WTC11 (cell line): ENCODE measurements at regions not wholly inside any gene's neighbourhood (a gene's known extent, or its start where the extent isn't known, plus 50 kb on each side); places are given as distances from the start of the nearest gene placed in this dataset.

Experiments used
- ATAC-seq: fragments of 200-7000 bp; cut with Tn5 transposase; 2 replicates; pipeline ENCODE4 v1.10.0; 2021; ENCODE audit warnings: mild to moderate bottlenecking, moderate library complexity
- CTCF ChIA-PET: fragments of 300-600 bp; sonication (Branson Sonifier 250); formaldehyde crosslinking; loops from one replicate; lab custom pipeline; 2021; ENCODE audit warnings: antibody characterized with exemption; lab: Charles Lee
- POLR2A ChIA-PET: fragments of 350-600 bp; sonication (Branson Sonifier 250); formaldehyde crosslinking; loops from one replicate; lab custom pipeline; 2021; ENCODE audit warnings: antibody characterized with exemption; lab: Charles Lee
- DNase-seq: peaks from one replicate; pipeline ENCODE4 v3.0.0; 2021; ENCODE audit warnings: low spot score
- H3K27ac Mint-ChIP-seq: 2 replicates; pipeline ENCODE4 v1.8.0; 2021; ENCODE audit warnings: mixed read lengths
- H3K27me3 Mint-ChIP-seq: 2 replicates; pipeline ENCODE4 v1.8.0; 2021; ENCODE audit warnings: low read depth, mild to moderate bottlenecking, moderate library complexity, mixed read lengths
- H3K36me3 Mint-ChIP-seq: 2 replicates; pipeline ENCODE4 v1.8.0; 2021; ENCODE audit warnings: mixed read lengths
- H3K4me1 Mint-ChIP-seq: 2 replicates; pipeline ENCODE4 v1.8.0; 2022; ENCODE audit warnings: mixed read lengths
- H3K4me3 Mint-ChIP-seq: 2 replicates; pipeline ENCODE4 v1.8.0; 2021; ENCODE audit warnings: mild to moderate bottlenecking, moderate library complexity, mixed read lengths
- H3K9me3 Mint-ChIP-seq: 2 replicates; pipeline ENCODE4 v1.8.0; 2021; ENCODE audit warnings: mixed read lengths
- ATF1 ChIP-seq: sonication (generic); formaldehyde crosslinking; IDR thresholded peaks from 2 replicates; pipeline ENCODE4 v1.8.1; 2023; ENCODE audit warnings: mild to moderate bottlenecking, moderate library complexity, missing genetic modification reagents
- E2F4 ChIP-seq: sonication (generic); formaldehyde crosslinking; IDR thresholded peaks from 2 replicates; pipeline ENCODE4 v1.8.1; 2022; ENCODE audit warnings: low read depth, mild to moderate bottlenecking, moderate library complexity, missing genetic modification reagents, borderline replicate concordance
- FOXK1 ChIP-seq: sonication (generic); formaldehyde crosslinking; IDR thresholded peaks from 2 replicates; pipeline ENCODE4 v1.8.0; 2022; ENCODE audit warnings: mild to moderate bottlenecking, moderate library complexity, missing genetic modification reagents
- JAZF1 ChIP-seq: fragments of 250-450 bp; sonication (Bioruptor Pico); IDR thresholded peaks from 2 replicates; pipeline ENCODE4 v1.9.0; 2021; ENCODE audit warnings: moderate library complexity, mild to moderate bottlenecking, inconsistent platforms
- KAT7 ChIP-seq: sonication (generic); formaldehyde crosslinking; IDR thresholded peaks from 2 replicates; pipeline ENCODE4 v1.8.1; 2023; ENCODE audit warnings: missing genetic modification reagents, mild to moderate bottlenecking, borderline replicate concordance
- MXD4 ChIP-seq: fragments of 250-450 bp; sonication (Bioruptor Pico); IDR thresholded peaks from 2 replicates; pipeline ENCODE4 v1.8.0; 2021; ENCODE audit warnings: mild to moderate bottlenecking, moderate library complexity, borderline replicate concordance
- NFATC4 ChIP-seq: fragments of 250-450 bp; sonication (Bioruptor Pico); IDR thresholded peaks from 2 replicates; pipeline ENCODE4 v1.9.0; 2021; ENCODE audit warnings: mild to moderate bottlenecking
- PRRX2 ChIP-seq: fragments of 250-450 bp; sonication (Bioruptor Pico); IDR thresholded peaks from 2 replicates; pipeline ENCODE4 v1.8.0; 2021; ENCODE audit warnings: mild to moderate bottlenecking
- RELA ChIP-seq: sonication (generic); formaldehyde crosslinking; IDR thresholded peaks from 2 replicates; pipeline ENCODE4 v1.8.1; 2022; ENCODE audit warnings: missing genetic modification reagents, mild to moderate bottlenecking, borderline replicate concordance
- SMAD3 ChIP-seq: sonication (generic); formaldehyde crosslinking; IDR thresholded peaks from 2 replicates; pipeline ENCODE4 v1.8.0; 2022; ENCODE audit warnings: missing genetic modification reagents, mild to moderate bottlenecking, borderline replicate concordance
- TCF7 ChIP-seq: sonication (generic); formaldehyde crosslinking; IDR thresholded peaks from 2 replicates; pipeline ENCODE4 v1.8.0; 2022; ENCODE audit warnings: mild to moderate bottlenecking, low read depth, missing genetic modification reagents, moderate library complexity
- USF1 ChIP-seq: sonication (generic); formaldehyde crosslinking; IDR thresholded peaks from 2 replicates; pipeline ENCODE4 v1.8.0; 2022; ENCODE audit warnings: mild to moderate bottlenecking, missing genetic modification reagents
- TF ChIP-seq, protein P1 (sequence below): sonication (generic); formaldehyde crosslinking; IDR thresholded peaks from 2 replicates; pipeline ENCODE4 v1.8.0; 2022; ENCODE audit warnings: mild to moderate bottlenecking, missing genetic modification reagents
- TF ChIP-seq, protein P2 (sequence below): sonication (generic); formaldehyde crosslinking; IDR thresholded peaks from 2 replicates; pipeline ENCODE4 v1.8.1; 2023; ENCODE audit warnings: mild to moderate bottlenecking, missing genetic modification reagents, borderline replicate concordance
- TF ChIP-seq, protein P3 (sequence below): sonication (generic); formaldehyde crosslinking; IDR thresholded peaks from 2 replicates; pipeline ENCODE4 v1.8.1; 2023; ENCODE audit warnings: mild to moderate bottlenecking, moderate library complexity, missing genetic modification reagents
- TF ChIP-seq, protein P4 (sequence below): sonication (generic); formaldehyde crosslinking; IDR thresholded peaks from 2 replicates; pipeline ENCODE4 v1.8.0; 2023; ENCODE audit warnings: mild to moderate bottlenecking, missing genetic modification reagents

DNA sequence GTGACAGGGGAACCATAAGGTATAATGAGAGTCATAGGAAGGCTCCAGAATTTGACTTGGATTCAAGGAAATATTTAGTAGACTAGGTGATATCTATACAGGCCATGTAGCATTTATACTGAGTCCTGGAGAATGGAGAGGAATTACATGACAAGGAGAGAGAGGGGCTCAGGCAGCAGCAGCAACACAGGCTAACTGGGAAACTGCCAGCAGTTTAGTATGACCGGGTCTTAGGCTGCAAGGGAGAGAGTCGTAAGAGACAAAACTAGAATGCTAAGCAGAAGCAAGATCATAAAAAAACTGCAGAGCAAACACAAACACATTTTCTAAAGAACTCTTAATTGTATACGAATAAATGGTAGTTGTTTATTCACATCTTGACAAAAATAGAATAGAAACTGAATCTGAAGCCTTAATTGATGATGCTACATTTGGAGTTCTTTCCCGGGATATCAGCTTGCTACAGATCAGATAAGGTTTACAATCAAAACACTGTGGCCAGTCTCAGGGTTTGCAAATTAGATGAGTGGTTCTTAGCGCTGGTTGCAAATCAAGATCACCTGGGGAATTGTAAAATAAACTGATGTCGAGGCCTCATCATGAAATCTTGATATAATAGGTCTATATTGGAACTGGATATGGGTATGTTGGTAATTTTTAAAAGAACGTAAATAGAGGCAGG is 480.0 kb upstream of the C9orf72 start:
- no peak for DNase-seq
- TF ChIP-seq MXD4 (CRISPR knock-in tag) (no peak), KAT7 (no peak), ATF1 (CRISPR knock-in tag) (no peak), JAZF1 (CRISPR knock-in tag) (no peak), TCF7 (CRISPR knock-in tag) (no peak), PRRX2 (CRISPR knock-in tag) (no peak), FOXK1 (no peak), E2F4 (CRISPR knock-in tag) (no peak), SMAD3 (CRISPR knock-in tag) (no peak), NFATC4 (CRISPR knock-in tag) (no peak), RELA (CRISPR knock-in tag) (no peak), USF1 (CRISPR knock-in tag) (no peak)
- TF ChIP-seq, protein P1, sequence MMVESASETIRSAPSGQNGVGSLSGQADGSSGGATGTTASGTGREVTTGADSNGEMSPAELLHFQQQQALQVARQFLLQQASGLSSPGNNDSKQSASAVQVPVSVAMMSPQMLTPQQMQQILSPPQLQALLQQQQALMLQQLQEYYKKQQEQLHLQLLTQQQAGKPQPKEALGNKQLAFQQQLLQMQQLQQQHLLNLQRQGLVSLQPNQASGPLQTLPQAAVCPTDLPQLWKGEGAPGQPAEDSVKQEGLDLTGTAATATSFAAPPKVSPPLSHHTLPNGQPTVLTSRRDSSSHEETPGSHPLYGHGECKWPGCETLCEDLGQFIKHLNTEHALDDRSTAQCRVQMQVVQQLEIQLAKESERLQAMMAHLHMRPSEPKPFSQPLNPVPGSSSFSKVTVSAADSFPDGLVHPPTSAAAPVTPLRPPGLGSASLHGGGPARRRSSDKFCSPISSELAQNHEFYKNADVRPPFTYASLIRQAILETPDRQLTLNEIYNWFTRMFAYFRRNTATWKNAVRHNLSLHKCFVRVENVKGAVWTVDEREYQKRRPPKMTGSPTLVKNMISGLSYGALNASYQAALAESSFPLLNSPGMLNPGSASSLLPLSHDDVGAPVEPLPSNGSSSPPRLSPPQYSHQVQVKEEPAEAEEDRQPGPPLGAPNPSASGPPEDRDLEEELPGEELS (CRISPR knock-in tag) = no peak
- TF ChIP-seq, protein P2, sequence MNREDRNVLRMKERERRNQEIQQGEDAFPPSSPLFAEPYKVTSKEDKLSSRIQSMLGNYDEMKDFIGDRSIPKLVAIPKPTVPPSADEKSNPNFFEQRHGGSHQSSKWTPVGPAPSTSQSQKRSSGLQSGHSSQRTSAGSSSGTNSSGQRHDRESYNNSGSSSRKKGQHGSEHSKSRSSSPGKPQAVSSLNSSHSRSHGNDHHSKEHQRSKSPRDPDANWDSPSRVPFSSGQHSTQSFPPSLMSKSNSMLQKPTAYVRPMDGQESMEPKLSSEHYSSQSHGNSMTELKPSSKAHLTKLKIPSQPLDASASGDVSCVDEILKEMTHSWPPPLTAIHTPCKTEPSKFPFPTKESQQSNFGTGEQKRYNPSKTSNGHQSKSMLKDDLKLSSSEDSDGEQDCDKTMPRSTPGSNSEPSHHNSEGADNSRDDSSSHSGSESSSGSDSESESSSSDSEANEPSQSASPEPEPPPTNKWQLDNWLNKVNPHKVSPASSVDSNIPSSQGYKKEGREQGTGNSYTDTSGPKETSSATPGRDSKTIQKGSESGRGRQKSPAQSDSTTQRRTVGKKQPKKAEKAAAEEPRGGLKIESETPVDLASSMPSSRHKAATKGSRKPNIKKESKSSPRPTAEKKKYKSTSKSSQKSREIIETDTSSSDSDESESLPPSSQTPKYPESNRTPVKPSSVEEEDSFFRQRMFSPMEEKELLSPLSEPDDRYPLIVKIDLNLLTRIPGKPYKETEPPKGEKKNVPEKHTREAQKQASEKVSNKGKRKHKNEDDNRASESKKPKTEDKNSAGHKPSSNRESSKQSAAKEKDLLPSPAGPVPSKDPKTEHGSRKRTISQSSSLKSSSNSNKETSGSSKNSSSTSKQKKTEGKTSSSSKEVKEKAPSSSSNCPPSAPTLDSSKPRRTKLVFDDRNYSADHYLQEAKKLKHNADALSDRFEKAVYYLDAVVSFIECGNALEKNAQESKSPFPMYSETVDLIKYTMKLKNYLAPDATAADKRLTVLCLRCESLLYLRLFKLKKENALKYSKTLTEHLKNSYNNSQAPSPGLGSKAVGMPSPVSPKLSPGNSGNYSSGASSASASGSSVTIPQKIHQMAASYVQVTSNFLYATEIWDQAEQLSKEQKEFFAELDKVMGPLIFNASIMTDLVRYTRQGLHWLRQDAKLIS (CRISPR knock-in tag) = no peak
- TF ChIP-seq, protein P3, sequence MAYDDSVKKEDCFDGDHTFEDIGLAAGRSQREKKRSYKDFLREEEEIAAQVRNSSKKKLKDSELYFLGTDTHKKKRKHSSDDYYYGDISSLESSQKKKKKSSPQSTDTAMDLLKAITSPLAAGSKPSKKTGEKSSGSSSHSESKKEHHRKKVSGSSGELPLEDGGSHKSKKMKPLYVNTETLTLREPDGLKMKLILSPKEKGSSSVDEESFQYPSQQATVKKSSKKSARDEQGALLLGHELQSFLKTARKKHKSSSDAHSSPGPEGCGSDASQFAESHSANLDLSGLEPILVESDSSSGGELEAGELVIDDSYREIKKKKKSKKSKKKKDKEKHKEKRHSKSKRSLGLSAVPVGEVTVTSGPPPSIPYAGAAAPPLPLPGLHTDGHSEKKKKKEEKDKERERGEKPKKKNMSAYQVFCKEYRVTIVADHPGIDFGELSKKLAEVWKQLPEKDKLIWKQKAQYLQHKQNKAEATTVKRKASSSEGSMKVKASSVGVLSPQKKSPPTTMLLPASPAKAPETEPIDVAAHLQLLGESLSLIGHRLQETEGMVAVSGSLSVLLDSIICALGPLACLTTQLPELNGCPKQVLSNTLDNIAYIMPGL (CRISPR knock-in tag) = no peak
- TF ChIP-seq, protein P4, sequence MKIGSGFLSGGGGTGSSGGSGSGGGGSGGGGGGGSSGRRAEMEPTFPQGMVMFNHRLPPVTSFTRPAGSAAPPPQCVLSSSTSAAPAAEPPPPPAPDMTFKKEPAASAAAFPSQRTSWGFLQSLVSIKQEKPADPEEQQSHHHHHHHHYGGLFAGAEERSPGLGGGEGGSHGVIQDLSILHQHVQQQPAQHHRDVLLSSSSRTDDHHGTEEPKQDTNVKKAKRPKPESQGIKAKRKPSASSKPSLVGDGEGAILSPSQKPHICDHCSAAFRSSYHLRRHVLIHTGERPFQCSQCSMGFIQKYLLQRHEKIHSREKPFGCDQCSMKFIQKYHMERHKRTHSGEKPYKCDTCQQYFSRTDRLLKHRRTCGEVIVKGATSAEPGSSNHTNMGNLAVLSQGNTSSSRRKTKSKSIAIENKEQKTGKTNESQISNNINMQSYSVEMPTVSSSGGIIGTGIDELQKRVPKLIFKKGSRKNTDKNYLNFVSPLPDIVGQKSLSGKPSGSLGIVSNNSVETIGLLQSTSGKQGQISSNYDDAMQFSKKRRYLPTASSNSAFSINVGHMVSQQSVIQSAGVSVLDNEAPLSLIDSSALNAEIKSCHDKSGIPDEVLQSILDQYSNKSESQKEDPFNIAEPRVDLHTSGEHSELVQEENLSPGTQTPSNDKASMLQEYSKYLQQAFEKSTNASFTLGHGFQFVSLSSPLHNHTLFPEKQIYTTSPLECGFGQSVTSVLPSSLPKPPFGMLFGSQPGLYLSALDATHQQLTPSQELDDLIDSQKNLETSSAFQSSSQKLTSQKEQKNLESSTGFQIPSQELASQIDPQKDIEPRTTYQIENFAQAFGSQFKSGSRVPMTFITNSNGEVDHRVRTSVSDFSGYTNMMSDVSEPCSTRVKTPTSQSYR (CRISPR knock-in tag) = no peak
- ChIA-PET CTCF (no interaction called here), POLR2A (no interaction called here)
- Mint-ChIP-seq H3K9me3 (peaks cover 5% of the 10 kb centered on the region; the same call in 1 of the 2 replicates), H3K4me1 (peaks cover 16% of the 10 kb centered on the region), H3K4me3 (no peak overlapping the region), H3K27ac (no peak overlapping the region), H3K27me3 (no peaks in the 10 kb centered on the region), H3K36me3 (no peaks in the 10 kb centered on the region)
- no peak for ATAC-seq
